AG10803 (cell line): ENCODE measurements at regions not wholly inside any gene's neighbourhood (a gene's known extent, or its start where the extent isn't known, plus 50 kb on each side); places are given as distances from the start of the nearest gene placed in this dataset.

ENCODE experiments used
- DNase-seq: peaks from one replicate; pipeline ENCODE4 v3.0.0; 2010; ENCODE audit warnings: low read depth
- H3K4me3 ChIP-seq: 2 replicates; pipeline ENCODE4 v1.5.1; 2011; ENCODE audit warnings: mild to moderate bottlenecking, low read length, control low read depth
- TF ChIP-seq, protein P1 (sequence below): conservative IDR thresholded peaks from 2 replicates; pipeline ENCODE4 v1.5.1; 2011; ENCODE audit warnings: mild to moderate bottlenecking, low read length, control low read depth, inconsistent platforms

DNA sequence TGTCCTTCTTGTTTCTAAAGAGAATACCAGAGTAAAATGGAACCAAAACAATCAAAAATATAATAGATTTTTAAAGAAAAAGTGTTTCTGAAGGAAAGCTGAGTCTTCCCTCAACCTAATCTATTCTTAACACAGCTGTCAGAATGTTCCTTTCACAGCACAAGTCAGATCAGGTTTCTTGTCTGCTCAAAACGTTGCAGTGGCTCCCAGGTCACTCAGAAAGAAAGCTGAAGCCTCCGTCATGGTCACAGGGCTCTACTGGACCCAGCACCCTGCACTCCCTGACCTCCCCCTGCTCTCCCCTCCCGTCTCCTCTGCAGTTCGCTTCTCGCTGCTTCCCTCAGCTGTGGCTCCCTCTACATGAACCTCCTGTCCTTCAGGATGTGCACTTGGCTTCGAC, 90.7 kb upstream of the PTPRM start:
- TF ChIP-seq, protein P1, sequence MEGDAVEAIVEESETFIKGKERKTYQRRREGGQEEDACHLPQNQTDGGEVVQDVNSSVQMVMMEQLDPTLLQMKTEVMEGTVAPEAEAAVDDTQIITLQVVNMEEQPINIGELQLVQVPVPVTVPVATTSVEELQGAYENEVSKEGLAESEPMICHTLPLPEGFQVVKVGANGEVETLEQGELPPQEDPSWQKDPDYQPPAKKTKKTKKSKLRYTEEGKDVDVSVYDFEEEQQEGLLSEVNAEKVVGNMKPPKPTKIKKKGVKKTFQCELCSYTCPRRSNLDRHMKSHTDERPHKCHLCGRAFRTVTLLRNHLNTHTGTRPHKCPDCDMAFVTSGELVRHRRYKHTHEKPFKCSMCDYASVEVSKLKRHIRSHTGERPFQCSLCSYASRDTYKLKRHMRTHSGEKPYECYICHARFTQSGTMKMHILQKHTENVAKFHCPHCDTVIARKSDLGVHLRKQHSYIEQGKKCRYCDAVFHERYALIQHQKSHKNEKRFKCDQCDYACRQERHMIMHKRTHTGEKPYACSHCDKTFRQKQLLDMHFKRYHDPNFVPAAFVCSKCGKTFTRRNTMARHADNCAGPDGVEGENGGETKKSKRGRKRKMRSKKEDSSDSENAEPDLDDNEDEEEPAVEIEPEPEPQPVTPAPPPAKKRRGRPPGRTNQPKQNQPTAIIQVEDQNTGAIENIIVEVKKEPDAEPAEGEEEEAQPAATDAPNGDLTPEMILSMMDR = no peak
- no peak for DNase-seq
- H3K4me3 ChIP-seq = no peak overlapping the region

DNA sequence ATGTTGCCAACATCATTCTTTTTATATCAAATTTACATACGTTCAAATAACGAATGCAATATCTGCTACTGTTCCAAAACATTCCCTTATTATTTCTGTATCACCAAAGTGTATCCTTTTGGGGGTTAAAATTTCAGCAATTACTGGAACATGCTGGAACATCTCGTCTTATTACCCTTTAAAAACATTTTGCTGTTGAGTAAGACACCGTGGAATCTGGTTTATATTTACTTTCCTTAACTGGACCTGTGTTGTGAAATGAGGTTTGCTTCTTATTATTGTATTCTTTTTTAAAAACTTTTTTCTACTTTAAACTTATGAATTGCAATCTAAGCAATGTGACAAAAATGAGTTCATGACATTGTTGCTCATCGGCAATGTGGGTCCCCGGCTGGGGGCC, 87.4 kb upstream of the PTPRM start:
- TF ChIP-seq, protein P1 = no peak
- no peak for DNase-seq
- H3K4me3 ChIP-seq = no peak overlapping the region

DNA sequence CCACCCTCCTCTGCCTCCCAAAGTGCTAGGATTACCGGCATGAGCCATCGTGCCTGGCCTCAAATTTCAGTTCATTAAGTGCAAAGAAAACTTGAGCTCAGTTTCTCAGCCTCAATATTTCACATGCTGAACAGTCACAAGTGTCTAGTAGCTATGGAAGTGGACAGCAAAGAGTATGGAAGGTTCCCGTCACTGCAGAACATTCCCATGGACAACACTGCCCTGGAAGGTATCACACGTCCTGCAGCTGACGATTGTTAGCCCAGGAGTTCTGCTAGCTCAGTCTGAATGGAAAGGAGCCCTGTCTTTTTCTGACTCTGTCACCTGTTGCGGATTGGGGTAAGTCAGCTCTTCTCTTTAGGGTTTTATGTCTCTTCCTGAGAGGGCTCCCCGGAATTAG, 86.2 kb upstream of the PTPRM start:
- no peak for DNase-seq
- H3K4me3 ChIP-seq = no peak overlapping the region
- TF ChIP-seq, protein P1 = no peak

DNA sequence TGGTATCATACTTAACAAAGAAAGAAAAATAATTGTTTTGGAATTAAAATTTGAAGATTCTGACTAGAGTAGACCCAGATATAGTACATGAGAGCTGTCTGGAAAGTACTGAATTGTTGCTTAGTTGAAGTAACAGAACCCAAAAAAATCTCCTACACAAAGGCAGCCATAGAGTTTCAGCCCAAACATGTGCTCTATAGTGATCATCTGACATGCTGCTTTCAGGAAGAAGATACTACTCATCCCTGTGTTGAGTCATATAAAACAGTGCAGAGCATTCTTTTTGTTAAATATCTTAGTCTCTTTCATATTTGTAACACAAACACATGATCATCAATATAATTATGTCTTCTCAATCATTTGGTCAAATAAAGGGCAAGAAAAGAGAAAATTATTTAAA, 84.8 kb upstream of the PTPRM start:
- DNase-seq = no peak
- no peak overlapping the region for H3K4me3 ChIP-seq
- TF ChIP-seq, protein P1 = no peak

DNA sequence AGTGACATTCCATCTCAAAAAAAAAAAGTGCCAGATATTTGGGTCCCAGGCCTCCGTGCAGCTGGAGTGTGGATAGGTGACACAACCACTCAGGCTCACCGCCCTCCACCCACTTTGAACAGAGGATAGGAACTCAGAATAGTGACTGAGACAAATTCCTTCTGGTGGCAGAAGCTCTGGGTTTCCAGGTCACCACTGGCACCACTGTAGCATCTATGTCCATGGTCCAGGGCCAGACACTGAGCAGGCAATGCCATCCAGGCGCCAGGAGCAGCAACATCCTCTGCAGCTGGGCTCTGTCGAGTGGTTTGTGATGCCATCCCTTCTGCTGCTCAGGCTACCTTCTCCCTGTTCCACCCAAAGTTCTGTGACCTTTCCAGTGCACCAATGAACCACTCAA, 81.5 kb upstream of the PTPRM start:
- no peak for DNase-seq
- TF ChIP-seq, protein P1 = no peak

DNA sequence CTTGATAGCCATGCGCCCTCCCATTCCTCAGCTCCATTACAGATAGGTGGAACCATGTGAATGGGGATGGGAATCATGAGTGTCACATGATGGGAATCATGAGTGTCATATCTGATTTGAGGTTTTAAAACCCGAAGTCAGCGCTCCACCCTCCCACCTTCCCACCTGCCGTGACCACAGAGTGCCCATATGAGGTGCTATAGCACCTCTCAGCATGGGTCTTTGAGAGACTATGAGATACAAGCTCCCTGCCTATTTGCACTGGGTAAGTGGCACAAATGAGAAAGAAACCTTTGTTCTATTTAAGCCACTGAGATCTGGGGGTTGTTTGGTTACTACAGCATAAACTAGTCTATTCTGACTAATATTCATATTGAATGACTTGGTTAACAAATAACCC, 78.5 kb upstream of the PTPRM start:
- no peak overlapping the region for H3K4me3 ChIP-seq
- no peak for DNase-seq
- TF ChIP-seq, protein P1 = no peak

More for the DNA sequence above, 81.5 kb upstream of the PTPRM start:
- no peak overlapping the region for H3K4me3 ChIP-seq

DNA sequence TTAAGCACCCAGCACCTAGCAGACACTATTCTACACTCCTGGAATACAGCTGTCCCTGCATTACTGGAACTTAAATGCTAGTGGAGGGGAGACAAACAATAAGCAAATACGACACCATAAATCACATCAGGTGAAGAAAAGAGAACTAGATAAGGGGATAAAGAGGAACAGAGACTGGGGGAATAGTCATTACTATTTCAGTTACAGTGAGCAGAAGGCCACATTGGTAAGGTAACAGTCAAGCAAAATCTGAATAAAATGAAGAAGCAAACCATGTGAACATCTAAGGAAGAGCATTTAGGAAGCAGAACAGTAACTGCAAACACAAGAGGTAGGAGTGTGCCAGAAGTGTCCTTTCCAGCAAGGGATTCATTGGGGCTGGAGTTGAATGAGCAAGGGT, 77.0 kb upstream of the PTPRM start:
- H3K4me3 ChIP-seq = no peak overlapping the region
- TF ChIP-seq, protein P1 = no peak
- DNase-seq = no peak
